Kidney (tissue), 13 donors: ENCODE measurements at regions not wholly inside any gene's neighbourhood (a gene's known extent, or its start where the extent isn't known, plus 50 kb on each side); places are given as distances from the start of the nearest gene placed in this dataset.

Source experiments
- DNase-seq, 5 donors: peaks; one replicate each; pipeline ENCODE4 v3.0.0-alpha.2; 2013 to 2020
- FAIRE-seq: peaks from 2 replicates; lab custom pipeline; 2012; peaks lifted over from hg19 to GRCh38; lab: Jason Lieb, UNC
- H3K27ac ChIP-seq, 2 donors: one replicate each; pipeline ENCODE4 v1.7.0; 2013; ENCODE audit warnings: low read depth in 2 of 2, low read length in 2 of 2, inconsistent platforms in 1 of 2
- H3K27me3 ChIP-seq: one replicate; pipeline ENCODE4 v1.7.1; 2013; ENCODE audit warnings: low read length, inconsistent platforms; ENCODE audit not compliant: control insufficient read depth, insufficient read depth
- H3K36me3 ChIP-seq, 3 donors: one replicate each; pipeline versions ENCODE4 v1.7.0 to v1.7.1; 2013; ENCODE audit warnings: low read length in 3 of 3, control low read depth in 1 of 3, inconsistent platforms in 1 of 3; ENCODE audit not compliant: insufficient read depth in 3 of 3, control insufficient read depth in 2 of 3
- H3K4me1 ChIP-seq, 3 donors: one replicate each; pipeline versions ENCODE4 v1.7.0 to v1.7.1; 2013; ENCODE audit warnings: low read length in 3 of 3, inconsistent platforms in 1 of 3, low read depth in 1 of 3; ENCODE audit not compliant: control insufficient read depth in 2 of 3, insufficient read depth in 2 of 3
- H3K4me3 ChIP-seq, 3 donors: one replicate each; pipeline versions ENCODE4 v1.7.0 to v1.8.1; 2013; ENCODE audit warnings: low read length in 3 of 3, control low read depth in 1 of 3, inconsistent platforms in 1 of 3
- H3K9ac ChIP-seq, 3 donors: one replicate each; pipeline versions ENCODE4 v1.7.0 to v1.7.1; 2013; ENCODE audit warnings: low read length in 3 of 3, control low read depth in 1 of 3, inconsistent platforms in 1 of 3
- H3K9me3 ChIP-seq, 3 donors: one replicate each; pipeline versions ENCODE4 v1.7.0 to v1.7.1; 2013; ENCODE audit warnings: low read length in 3 of 3, control low read depth in 1 of 3, inconsistent platforms in 1 of 3; ENCODE audit not compliant: control insufficient read depth in 2 of 3, insufficient read depth in 1 of 3
- intact Hi-C: fragments of 100-400 bp; cut with DNase I; formaldehyde crosslinking; loops from one replicate; pipeline ENCODE4 v1.11.1; 2022
- TF ChIP-seq, protein P1 (sequence below): IDR thresholded peaks from 3 replicates; pipeline ENCODE4 v1.5.1; 2012; ENCODE audit warnings: mild to moderate bottlenecking, moderate library complexity, borderline replicate concordance; ENCODE audit not compliant: insufficient read depth; ENCODE audit errors: extremely low read depth
- donor health status: control.
- donor health status: control.
- donor health status: control.
- donor health status: control.
- donor health status: control.
- donor health status: DM: yes; HTN: yes; CAD: no.
- donor health status: Normal renal cell carcinoma (clear cell type).

DNA sequence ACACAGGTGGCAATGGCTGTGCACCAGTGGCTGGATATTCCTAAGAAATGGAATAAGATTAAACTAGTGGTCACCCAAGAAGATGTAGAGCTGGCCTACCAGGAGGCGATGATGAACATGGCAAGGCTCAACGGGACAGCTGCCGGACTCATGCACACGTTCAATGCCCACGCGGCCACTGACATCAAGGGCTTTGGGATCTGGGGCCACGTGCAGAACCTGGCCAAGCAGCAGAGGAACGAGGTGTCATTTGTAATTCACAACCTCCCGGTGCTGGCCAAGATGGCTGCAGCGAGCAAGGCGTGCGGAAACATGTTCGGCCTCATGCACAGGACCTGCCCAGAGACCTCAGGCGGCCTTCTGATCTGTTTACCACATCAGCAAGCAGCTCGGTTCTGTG lies 190.8 kb downstream of the FTCDNL1 start:
- no peak overlapping the region for H3K4me3 ChIP-seq
- H3K4me1 ChIP-seq, result no peaks in the 10 kb centered on the region
- H3K9me3 ChIP-seq, result no peaks in the 10 kb centered on the region
- no peak overlapping the region for H3K9ac ChIP-seq
- H3K27me3 ChIP-seq, result no peaks in the 10 kb centered on the region
- intact Hi-C loops, result no loop called here
- TF ChIP-seq, protein P1, sequence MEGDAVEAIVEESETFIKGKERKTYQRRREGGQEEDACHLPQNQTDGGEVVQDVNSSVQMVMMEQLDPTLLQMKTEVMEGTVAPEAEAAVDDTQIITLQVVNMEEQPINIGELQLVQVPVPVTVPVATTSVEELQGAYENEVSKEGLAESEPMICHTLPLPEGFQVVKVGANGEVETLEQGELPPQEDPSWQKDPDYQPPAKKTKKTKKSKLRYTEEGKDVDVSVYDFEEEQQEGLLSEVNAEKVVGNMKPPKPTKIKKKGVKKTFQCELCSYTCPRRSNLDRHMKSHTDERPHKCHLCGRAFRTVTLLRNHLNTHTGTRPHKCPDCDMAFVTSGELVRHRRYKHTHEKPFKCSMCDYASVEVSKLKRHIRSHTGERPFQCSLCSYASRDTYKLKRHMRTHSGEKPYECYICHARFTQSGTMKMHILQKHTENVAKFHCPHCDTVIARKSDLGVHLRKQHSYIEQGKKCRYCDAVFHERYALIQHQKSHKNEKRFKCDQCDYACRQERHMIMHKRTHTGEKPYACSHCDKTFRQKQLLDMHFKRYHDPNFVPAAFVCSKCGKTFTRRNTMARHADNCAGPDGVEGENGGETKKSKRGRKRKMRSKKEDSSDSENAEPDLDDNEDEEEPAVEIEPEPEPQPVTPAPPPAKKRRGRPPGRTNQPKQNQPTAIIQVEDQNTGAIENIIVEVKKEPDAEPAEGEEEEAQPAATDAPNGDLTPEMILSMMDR, result no peak
- FAIRE-seq, result no peak
- H3K27ac ChIP-seq, result no peak overlapping the region
- H3K36me3 ChIP-seq, result no peaks in the 10 kb centered on the region
- DNase-seq, result no peak

DNA sequence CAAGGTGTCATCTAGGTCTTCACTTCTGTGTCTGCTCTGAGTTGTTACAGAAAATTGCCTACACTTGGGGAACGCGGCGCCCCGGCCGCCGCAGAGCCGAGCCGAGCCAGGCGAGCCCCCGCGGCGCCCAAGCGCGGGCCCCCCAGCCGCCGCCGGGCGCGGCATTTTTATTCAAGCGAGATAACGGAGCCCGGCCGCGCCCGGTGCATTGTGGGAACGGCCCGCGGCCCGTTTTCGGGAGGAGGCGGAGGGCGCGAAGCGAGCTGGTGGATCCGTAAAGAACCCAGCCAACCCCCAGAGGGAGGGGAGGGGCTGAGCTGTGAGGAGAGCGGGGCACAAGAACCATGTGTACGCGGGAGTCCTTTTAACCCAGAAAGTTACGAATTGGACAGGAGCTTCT lies 191.8 kb downstream of the FTCDNL1 start:
- TF ChIP-seq, protein P1, result no peak
- no peak for FAIRE-seq
- intact Hi-C loops, result no loop called here
- Histone ChIP-seq H3K4me1 (no peaks in the 10 kb centered on the region), H3K36me3 (no peaks in the 10 kb centered on the region), H3K4me3 (no peak overlapping the region), H3K9me3 (peaks cover 0 to 2% (median 0%) of the 10 kb centered on the region in 3 donors), H3K9ac (no peak overlapping the region), H3K27me3 (no peaks in the 10 kb centered on the region), H3K27ac (no peak overlapping the region)
- peak; percentile 60 to 71 (median 60) for DNase-seq

GRCh38 chr2:199646439-199646838 lies 188.7 kb upstream of the SATB2 start:
- FAIRE-seq (no peak), DNase-seq (no peak)
- Histone ChIP-seq H3K4me1 (no peaks in the 10 kb centered on the region), H3K9ac (no peak overlapping the region), H3K9me3 (peaks cover 0 to 3% (median 0%) of the 10 kb centered on the region in 3 donors), H3K27me3 (no peaks in the 10 kb centered on the region), H3K27ac (no peak overlapping the region), H3K4me3 (no peak overlapping the region), H3K36me3 (no peaks in the 10 kb centered on the region)
- intact Hi-C loops, result no loop called here
- TF ChIP-seq, protein P1, result no peak

- no peak for FAIRE-seq
- Histone ChIP-seq H3K36me3 (no peaks in the 10 kb centered on the region), H3K27ac (no peak overlapping the region), H3K4me3 (no peak overlapping the region), H3K9me3 (no peaks in the 10 kb centered on the region), H3K4me1 (no peaks in the 10 kb centered on the region), H3K9ac (no peak overlapping the region), H3K27me3 (no peaks in the 10 kb centered on the region)
- DNase-seq, result no peak
- TF ChIP-seq, protein P1, result no peak
- intact Hi-C loops, result no loop called here
Observed at GRCh38 chr2:199631129-199631528, 173.4 kb upstream of the SATB2 start.
